Erythroblast (primary cell): ENCODE measurements at regions not wholly inside any gene's neighbourhood (a gene's known extent, or its start where the extent isn't known, plus 50 kb on each side); places are given as distances from the start of the nearest gene placed in this dataset.

Experiments
- GATA1 ChIP-seq: IDR thresholded peaks from 2 replicates; pipeline ENCODE4 v1.6.1; 2011; ENCODE audit warnings: low read depth, mild to moderate bottlenecking, control low read depth, low read length, moderate library complexity
- POLR2A ChIP-seq: IDR thresholded peaks from 2 replicates; pipeline ENCODE4 v1.6.1; 2011; ENCODE audit warnings: mild to moderate bottlenecking, low read length

DNA sequence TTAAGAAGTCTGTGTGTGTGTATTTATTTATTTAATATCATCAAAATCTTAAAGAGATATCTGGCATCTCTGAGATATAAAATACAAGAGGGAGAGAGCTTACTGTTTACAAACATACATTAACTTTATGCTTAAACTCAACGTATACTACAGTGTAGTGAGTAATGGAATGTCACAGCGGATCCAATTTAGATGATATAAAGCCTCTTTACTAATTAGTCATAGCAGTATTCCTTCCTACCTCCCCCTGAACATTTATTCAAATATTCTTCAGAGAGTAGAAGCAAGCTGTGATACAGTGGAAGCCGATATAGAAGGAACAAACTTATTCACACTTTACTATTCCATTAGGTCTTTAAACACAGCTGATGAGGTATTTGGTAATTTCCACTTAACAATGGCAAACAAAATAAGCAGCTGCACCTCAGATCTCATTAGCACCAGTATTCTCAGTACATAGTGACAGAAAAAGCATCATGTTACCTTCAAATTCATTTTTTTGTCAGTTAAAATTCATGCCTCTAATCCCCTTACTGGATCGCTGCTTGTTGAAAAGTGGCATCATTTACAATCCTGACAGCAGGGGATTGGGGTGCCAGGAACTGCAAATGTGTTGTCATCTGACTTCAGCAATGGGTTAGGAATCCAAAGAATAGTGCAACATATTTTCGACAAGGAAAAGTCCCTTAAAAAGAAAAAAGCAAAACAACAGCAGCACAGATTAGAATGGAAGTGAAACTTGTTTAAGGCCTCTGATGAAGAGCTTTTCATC lies 658.7 kb upstream of the EPHA5 start:
- TF ChIP-seq POLR2A (no peak), GATA1 (no peak)
